IPS-18a (cell line): ENCODE measurements at regions not wholly inside any gene's neighbourhood (a gene's known extent, or its start where the extent isn't known, plus 50 kb on each side); places are given as distances from the start of the nearest gene placed in this dataset.
"Not testable (repeated sequence)": the region's sequence is repeated elsewhere in the genome, so short reads cannot be mapped to it uniquely, and the experiment has no call there.

Experiments
- H3K27ac ChIP-seq: one replicate; pipeline ENCODE4 v1.5.1; 2013; ENCODE audit warnings: low read length
- H3K27me3 ChIP-seq: one replicate; pipeline ENCODE4 v1.6.1; 2013; ENCODE audit warnings: mild to moderate bottlenecking, low read length; ENCODE audit not compliant: control insufficient read depth, insufficient read depth
- H3K36me3 ChIP-seq: one replicate; pipeline ENCODE4 v1.6.1; 2013; ENCODE audit warnings: low read depth, low read length; ENCODE audit not compliant: control insufficient read depth
- H3K4me1 ChIP-seq: one replicate; pipeline ENCODE4 v1.6.1; 2013; ENCODE audit warnings: low read depth, low read length; ENCODE audit not compliant: control insufficient read depth
- H3K4me3 ChIP-seq: one replicate; pipeline ENCODE4 v1.5.1; 2013; ENCODE audit warnings: low read length
- H3K9ac ChIP-seq: one replicate; pipeline ENCODE4 v1.6.1; 2013; ENCODE audit warnings: mild to moderate bottlenecking, low read length, moderate library complexity
- H3K9me3 ChIP-seq: one replicate; pipeline ENCODE4 v1.6.1; 2013; ENCODE audit warnings: low read depth, low read length; ENCODE audit not compliant: control insufficient read depth

- Histone ChIP-seq H3K9me3 (no peaks in the 10 kb centered on the region), H3K4me3 (no peak overlapping the region), H3K27me3 (no peaks in the 10 kb centered on the region), H3K4me1 (peaks cover under 1% of the 10 kb centered on the region), H3K36me3 (no peaks in the 10 kb centered on the region), H3K9ac (no peak overlapping the region), H3K27ac (no peak overlapping the region)
Observed at GRCh38 chr12:105485321-105485910, 154.9 kb downstream of the C12orf75 start.

GRCh38 chr12:105485921-105486320 is 155.4 kb downstream of the C12orf75 start:
- H3K36me3 ChIP-seq = no peaks in the 10 kb centered on the region
- H3K4me3 ChIP-seq = no peak overlapping the region
- H3K27ac ChIP-seq = no peak overlapping the region
- no peaks in the 10 kb centered on the region for H3K9me3 ChIP-seq
- H3K9ac ChIP-seq = no peak overlapping the region
- H3K4me1 ChIP-seq = no peaks in the 10 kb centered on the region
- no peaks in the 10 kb centered on the region for H3K27me3 ChIP-seq

- no peak overlapping the region for H3K27ac ChIP-seq
- H3K4me3 ChIP-seq = no peak overlapping the region
- no peaks in the 10 kb centered on the region for H3K4me1 ChIP-seq
- H3K9me3 ChIP-seq = no peaks in the 10 kb centered on the region
- no peaks in the 10 kb centered on the region for H3K36me3 ChIP-seq
- H3K9ac ChIP-seq = no peak overlapping the region
- no peaks in the 10 kb centered on the region for H3K27me3 ChIP-seq
Observed at GRCh38 chr12:105487963-105488362, 157.5 kb downstream of the C12orf75 start.

GRCh38 chr12:105492591-105493545 is 162.4 kb downstream of the C12orf75 start:
- Histone ChIP-seq H3K4me3 (no peak overlapping the region), H3K36me3 (no peaks in the 10 kb centered on the region), H3K9me3 (no peaks in the 10 kb centered on the region), H3K9ac (no peak overlapping the region), H3K27ac (no peak overlapping the region), H3K4me1 (no peaks in the 10 kb centered on the region), H3K27me3 (no peaks in the 10 kb centered on the region)

GRCh38 chr12:105499205-105499604 is 168.7 kb downstream of the C12orf75 start:
- Histone ChIP-seq H3K9me3 (no peaks in the 10 kb centered on the region), H3K27ac (no peak overlapping the region), H3K4me1 (no peaks in the 10 kb centered on the region)

GRCh38 chr12:105500676-105501075 is 170.2 kb downstream of the C12orf75 start:
- H3K4me3 ChIP-seq, H3K9ac ChIP-seq, H3K36me3 ChIP-seq, H3K9me3 ChIP-seq, H3K27ac ChIP-seq, H3K4me1 ChIP-seq, H3K27me3 ChIP-seq: not testable (repeated sequence)

More at GRCh38 chr12:105499205-105499604, 168.7 kb downstream of the C12orf75 start:
- no peak overlapping the region for H3K9ac ChIP-seq
- no peaks in the 10 kb centered on the region for H3K36me3 ChIP-seq
- no peaks in the 10 kb centered on the region for H3K27me3 ChIP-seq
- H3K4me3 ChIP-seq = no peak overlapping the region

GRCh38 chr12:105502426-105502930 is 172.0 kb downstream of the C12orf75 start:
- no peak overlapping the region for H3K9ac ChIP-seq
- no peaks in the 10 kb centered on the region for H3K9me3 ChIP-seq
- H3K4me1 ChIP-seq = no peaks in the 10 kb centered on the region
- no peaks in the 10 kb centered on the region for H3K27me3 ChIP-seq
- H3K27ac ChIP-seq = no peak overlapping the region
- H3K36me3 ChIP-seq = no peaks in the 10 kb centered on the region
- no peak overlapping the region for H3K4me3 ChIP-seq

GRCh38 chr12:105503619-105504018 is 173.1 kb downstream of the C12orf75 start:
- no peaks in the 10 kb centered on the region for H3K9me3 ChIP-seq
- no peak overlapping the region for H3K4me3 ChIP-seq
- no peak overlapping the region for H3K9ac ChIP-seq
- no peaks in the 10 kb centered on the region for H3K27me3 ChIP-seq
- no peaks in the 10 kb centered on the region for H3K36me3 ChIP-seq
- H3K4me1 ChIP-seq = no peaks in the 10 kb centered on the region
- no peak overlapping the region for H3K27ac ChIP-seq

- Histone ChIP-seq H3K4me3 (no peak overlapping the region), H3K9ac (no peak overlapping the region), H3K36me3 (no peaks in the 10 kb centered on the region), H3K4me1 (no peaks in the 10 kb centered on the region), H3K9me3 (no peaks in the 10 kb centered on the region), H3K27ac (no peak overlapping the region), H3K27me3 (no peaks in the 10 kb centered on the region)
Observed at GRCh38 chr12:105504286-105504685, 173.8 kb downstream of the C12orf75 start.

GRCh38 chr12:105506678-105507310 is 176.3 kb downstream of the C12orf75 start:
- no peak overlapping the region for H3K4me3 ChIP-seq
- H3K9me3 ChIP-seq = no peaks in the 10 kb centered on the region
- no peak overlapping the region for H3K27ac ChIP-seq
- no peak overlapping the region for H3K9ac ChIP-seq
- H3K36me3 ChIP-seq = no peaks in the 10 kb centered on the region
- no peaks in the 10 kb centered on the region for H3K27me3 ChIP-seq
- H3K4me1 ChIP-seq = no peaks in the 10 kb centered on the region

- no peaks in the 10 kb centered on the region for H3K4me1 ChIP-seq
- H3K4me3 ChIP-seq = no peak overlapping the region
- H3K27ac ChIP-seq = no peak overlapping the region
- H3K27me3 ChIP-seq = no peaks in the 10 kb centered on the region
- no peaks in the 10 kb centered on the region for H3K36me3 ChIP-seq
- H3K9ac ChIP-seq = no peak overlapping the region
- no peaks in the 10 kb centered on the region for H3K9me3 ChIP-seq
Observed at GRCh38 chr12:105507311-105508038, 177.0 kb downstream of the C12orf75 start.
